Liver (tissue), 8 donors: ENCODE measurements at regions not wholly inside any gene's neighbourhood (a gene's known extent, or its start where the extent isn't known, plus 50 kb on each side); places are given as distances from the start of the nearest gene placed in this dataset.

Source experiments
- DNase-seq: peaks from one replicate; pipeline ENCODE4 v3.0.0-alpha.2; 2017; ENCODE audit warnings: low spot score
- H3K27ac ChIP-seq, 2 donors: one replicate each; pipeline ENCODE4 v1.7.0; 2013; ENCODE audit warnings: inconsistent platforms in 2 of 2, low read length in 2 of 2, control low read depth in 1 of 2, low read depth in 1 of 2, mild to moderate bottlenecking in 1 of 2
- H3K27me3 ChIP-seq, 4 donors: one replicate each; pipeline versions ENCODE4 v1.6.1 to v1.7.0; 2013; ENCODE audit warnings: low read length in 3 of 4, inconsistent platforms in 1 of 4, mild to moderate bottlenecking in 1 of 4, moderate library complexity in 1 of 4; ENCODE audit not compliant: control insufficient read depth in 4 of 4, insufficient read depth in 4 of 4
- H3K36me3 ChIP-seq, 4 donors: one replicate each; pipeline versions ENCODE4 v1.6.1 to v1.7.0; 2013; ENCODE audit warnings: low read length in 3 of 4, mild to moderate bottlenecking in 3 of 4, low read depth in 1 of 4, moderate library complexity in 1 of 4; ENCODE audit not compliant: control insufficient read depth in 4 of 4, insufficient read depth in 3 of 4
- H3K4me1 ChIP-seq, 4 donors: one replicate each; pipeline versions ENCODE4 v1.6.1 to v1.7.0; 2013; ENCODE audit warnings: low read length in 3 of 4, mild to moderate bottlenecking in 3 of 4, moderate library complexity in 1 of 4; ENCODE audit not compliant: control insufficient read depth in 4 of 4, insufficient read depth in 4 of 4
- H3K4me3 ChIP-seq, 3 donors: one replicate each; pipeline versions ENCODE4 v1.6.1 to v1.7.0; 2013; ENCODE audit warnings: low read length in 3 of 3, control low read depth in 1 of 3, low read depth in 1 of 3, mild to moderate bottlenecking in 1 of 3
- H3K9ac ChIP-seq, 2 donors: one replicate each; pipeline ENCODE4 v1.7.0; 2013; ENCODE audit warnings: low read length in 2 of 2, mild to moderate bottlenecking in 2 of 2, moderate library complexity in 2 of 2, control low read depth in 1 of 2, low read depth in 1 of 2
- H3K9me3 ChIP-seq, 4 donors: one replicate each; pipeline versions ENCODE4 v1.6.1 to v1.7.0; 2013; ENCODE audit warnings: low read length in 3 of 4; ENCODE audit not compliant: control insufficient read depth in 4 of 4
- EGR1 ChIP-seq, 2 donors: IDR thresholded peaks; 2 replicates each; pipeline ENCODE4 v1.6.1; 2016 to 2018; ENCODE audit warnings: antibody characterized with exemption in 2 of 2, low read depth in 2 of 2
- FOXA2 ChIP-seq: IDR thresholded peaks from 2 replicates; pipeline ENCODE4 v1.6.1; 2016; ENCODE audit warnings: antibody characterized with exemption
- GABPA ChIP-seq, 2 donors: IDR thresholded peaks in 1 of 2; conservative IDR thresholded peaks in 1 of 2; 2 replicates each; pipeline ENCODE4 v1.6.1; 2016; ENCODE audit warnings: antibody characterized with exemption in 2 of 2, mild to moderate bottlenecking in 1 of 2, moderate library complexity in 1 of 2
- HNF4G ChIP-seq: IDR thresholded peaks from 2 replicates; pipeline ENCODE4 v1.6.1; 2016; ENCODE audit warnings: antibody characterized with exemption
- JUND ChIP-seq, 2 donors: IDR thresholded peaks; 2 replicates each; pipeline ENCODE4 v1.6.1; 2016; ENCODE audit warnings: antibody characterized with exemption in 2 of 2
- NR2F2 ChIP-seq: IDR thresholded peaks from 2 replicates; pipeline ENCODE4 v1.6.1; 2016; ENCODE audit warnings: antibody characterized with exemption
- RAD21 ChIP-seq, 2 donors: IDR thresholded peaks; 2 replicates each; pipeline ENCODE4 v1.6.1; 2016; ENCODE audit warnings: antibody characterized with exemption in 2 of 2, mild to moderate bottlenecking in 2 of 2
- RXRA ChIP-seq, 2 donors: IDR thresholded peaks; 2 replicates each; pipeline ENCODE4 v1.6.1; 2017 to 2018; ENCODE audit warnings: antibody characterized with exemption in 2 of 2, mild to moderate bottlenecking in 1 of 2
- SP1 ChIP-seq: IDR thresholded peaks from 2 replicates; pipeline ENCODE4 v1.6.1; 2018; ENCODE audit warnings: antibody characterized with exemption, mild to moderate bottlenecking
- TAF1 ChIP-seq: conservative IDR thresholded peaks from 2 replicates; pipeline ENCODE4 v1.6.1; 2016; ENCODE audit warnings: antibody characterized with exemption, mild to moderate bottlenecking
- YY1 ChIP-seq: IDR thresholded peaks from 2 replicates; pipeline ENCODE4 v1.6.1; 2016; ENCODE audit warnings: antibody characterized with exemption, mild to moderate bottlenecking
- WGBS: extraction: QIAGEN DNeasy Blood & Tissue Kit; methylation state at CpG from one replicate; pipeline ENCODE4 v1.1.7; 2013; 5-methylcytosine and 5-hydroxymethylcytosine counted together
- TF ChIP-seq, protein P1 (sequence below): fragments of 150-350 bp; IDR thresholded peaks from 2 replicates; pipeline ENCODE4 v1.5.1; 2017; ENCODE audit warnings: improper control_type of control experiment, low read depth, low read length; ENCODE audit not compliant: missing input control
- TF ChIP-seq, protein P2 (sequence below): IDR thresholded peaks from 2 replicates; pipeline ENCODE4 v1.6.1; 2016; ENCODE audit warnings: antibody characterized with exemption
- TF ChIP-seq, protein P3 (sequence below): IDR thresholded peaks from 2 replicates; pipeline ENCODE4 v1.6.1; 2016; ENCODE audit warnings: antibody characterized with exemption
- TF ChIP-seq, protein P4 (sequence below): IDR thresholded peaks from 2 replicates; pipeline ENCODE4 v1.6.1; 2016; ENCODE audit warnings: antibody characterized with exemption, mild to moderate bottlenecking
- TF ChIP-seq, protein P5 (sequence below): IDR thresholded peaks from 2 replicates; pipeline ENCODE4 v1.6.1; 2016; ENCODE audit warnings: antibody characterized with exemption
- donor health status: healthy.
- donor health status: healthy.
- donor health status: healthy.
- donor health status: healthy.
- donor health status: healthy.

DNA sequence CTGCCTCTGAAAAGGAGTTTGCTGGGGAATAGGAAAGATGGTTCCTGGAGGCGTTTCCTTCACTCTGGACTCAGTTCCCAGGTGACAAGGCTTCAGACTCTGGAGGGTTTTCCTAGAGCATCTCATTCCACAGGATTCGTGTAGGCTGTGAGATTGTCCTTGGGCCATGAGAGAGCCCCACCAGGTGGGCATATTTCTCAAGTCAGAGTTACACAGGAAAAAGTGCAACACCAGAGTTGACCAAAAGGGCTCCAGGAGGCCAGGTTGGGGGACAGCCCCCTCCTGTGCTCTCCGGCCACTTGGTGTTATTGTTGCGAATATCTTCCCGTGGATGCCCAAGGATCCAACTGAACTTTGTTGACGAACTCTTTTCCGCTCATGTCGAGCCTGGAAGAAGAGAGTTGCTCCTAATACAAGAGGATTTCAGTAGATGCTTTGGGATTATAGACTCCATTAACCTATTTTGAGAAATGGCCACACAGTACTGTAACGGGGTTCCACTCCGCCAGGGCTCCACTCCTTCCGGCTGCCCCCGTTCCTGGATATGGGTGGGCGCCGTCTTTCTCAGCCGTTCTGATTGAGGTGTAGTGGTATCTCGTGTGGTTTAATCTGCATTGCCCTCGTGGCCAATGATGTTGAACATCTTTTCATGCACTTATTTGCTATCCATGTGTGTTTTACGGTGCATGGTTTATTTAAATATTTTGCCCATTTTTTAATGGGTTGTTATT lies 580.3 kb downstream of the BRD1 start:
- Histone ChIP-seq H3K27me3 (no peaks in the 10 kb centered on the region), H3K27ac (no peak overlapping the region), H3K9me3 (no peaks in the 10 kb centered on the region), H3K4me3 (no peak overlapping the region), H3K9ac (no peak overlapping the region), H3K4me1 (no peaks in the 10 kb centered on the region), H3K36me3 (no peaks in the 10 kb centered on the region)
- WGBS, result 83% methylated on average over 18 of the region's 18 CpGs
- TF ChIP-seq, protein P1, sequence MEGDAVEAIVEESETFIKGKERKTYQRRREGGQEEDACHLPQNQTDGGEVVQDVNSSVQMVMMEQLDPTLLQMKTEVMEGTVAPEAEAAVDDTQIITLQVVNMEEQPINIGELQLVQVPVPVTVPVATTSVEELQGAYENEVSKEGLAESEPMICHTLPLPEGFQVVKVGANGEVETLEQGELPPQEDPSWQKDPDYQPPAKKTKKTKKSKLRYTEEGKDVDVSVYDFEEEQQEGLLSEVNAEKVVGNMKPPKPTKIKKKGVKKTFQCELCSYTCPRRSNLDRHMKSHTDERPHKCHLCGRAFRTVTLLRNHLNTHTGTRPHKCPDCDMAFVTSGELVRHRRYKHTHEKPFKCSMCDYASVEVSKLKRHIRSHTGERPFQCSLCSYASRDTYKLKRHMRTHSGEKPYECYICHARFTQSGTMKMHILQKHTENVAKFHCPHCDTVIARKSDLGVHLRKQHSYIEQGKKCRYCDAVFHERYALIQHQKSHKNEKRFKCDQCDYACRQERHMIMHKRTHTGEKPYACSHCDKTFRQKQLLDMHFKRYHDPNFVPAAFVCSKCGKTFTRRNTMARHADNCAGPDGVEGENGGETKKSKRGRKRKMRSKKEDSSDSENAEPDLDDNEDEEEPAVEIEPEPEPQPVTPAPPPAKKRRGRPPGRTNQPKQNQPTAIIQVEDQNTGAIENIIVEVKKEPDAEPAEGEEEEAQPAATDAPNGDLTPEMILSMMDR, result no peak
- TF ChIP-seq TAF1, result no peak
- TF ChIP-seq YY1, result no peak
- TF ChIP-seq, protein P2, sequence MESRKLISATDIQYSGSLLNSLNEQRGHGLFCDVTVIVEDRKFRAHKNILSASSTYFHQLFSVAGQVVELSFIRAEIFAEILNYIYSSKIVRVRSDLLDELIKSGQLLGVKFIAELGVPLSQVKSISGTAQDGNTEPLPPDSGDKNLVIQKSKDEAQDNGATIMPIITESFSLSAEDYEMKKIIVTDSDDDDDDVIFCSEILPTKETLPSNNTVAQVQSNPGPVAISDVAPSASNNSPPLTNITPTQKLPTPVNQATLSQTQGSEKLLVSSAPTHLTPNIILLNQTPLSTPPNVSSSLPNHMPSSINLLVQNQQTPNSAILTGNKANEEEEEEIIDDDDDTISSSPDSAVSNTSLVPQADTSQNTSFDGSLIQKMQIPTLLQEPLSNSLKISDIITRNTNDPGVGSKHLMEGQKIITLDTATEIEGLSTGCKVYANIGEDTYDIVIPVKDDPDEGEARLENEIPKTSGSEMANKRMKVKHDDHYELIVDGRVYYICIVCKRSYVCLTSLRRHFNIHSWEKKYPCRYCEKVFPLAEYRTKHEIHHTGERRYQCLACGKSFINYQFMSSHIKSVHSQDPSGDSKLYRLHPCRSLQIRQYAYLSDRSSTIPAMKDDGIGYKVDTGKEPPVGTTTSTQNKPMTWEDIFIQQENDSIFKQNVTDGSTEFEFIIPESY, result no peak
- TF ChIP-seq JUND (IDR thresholded peaks at IDR 0.05), result no peak
- TF ChIP-seq SP1, result no peak
- no peak for TF ChIP-seq HNF4G
- no peak for TF ChIP-seq FOXA2
- TF ChIP-seq, protein P3, sequence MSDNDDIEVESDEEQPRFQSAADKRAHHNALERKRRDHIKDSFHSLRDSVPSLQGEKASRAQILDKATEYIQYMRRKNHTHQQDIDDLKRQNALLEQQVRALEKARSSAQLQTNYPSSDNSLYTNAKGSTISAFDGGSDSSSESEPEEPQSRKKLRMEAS, result no peak
- TF ChIP-seq, protein P4, sequence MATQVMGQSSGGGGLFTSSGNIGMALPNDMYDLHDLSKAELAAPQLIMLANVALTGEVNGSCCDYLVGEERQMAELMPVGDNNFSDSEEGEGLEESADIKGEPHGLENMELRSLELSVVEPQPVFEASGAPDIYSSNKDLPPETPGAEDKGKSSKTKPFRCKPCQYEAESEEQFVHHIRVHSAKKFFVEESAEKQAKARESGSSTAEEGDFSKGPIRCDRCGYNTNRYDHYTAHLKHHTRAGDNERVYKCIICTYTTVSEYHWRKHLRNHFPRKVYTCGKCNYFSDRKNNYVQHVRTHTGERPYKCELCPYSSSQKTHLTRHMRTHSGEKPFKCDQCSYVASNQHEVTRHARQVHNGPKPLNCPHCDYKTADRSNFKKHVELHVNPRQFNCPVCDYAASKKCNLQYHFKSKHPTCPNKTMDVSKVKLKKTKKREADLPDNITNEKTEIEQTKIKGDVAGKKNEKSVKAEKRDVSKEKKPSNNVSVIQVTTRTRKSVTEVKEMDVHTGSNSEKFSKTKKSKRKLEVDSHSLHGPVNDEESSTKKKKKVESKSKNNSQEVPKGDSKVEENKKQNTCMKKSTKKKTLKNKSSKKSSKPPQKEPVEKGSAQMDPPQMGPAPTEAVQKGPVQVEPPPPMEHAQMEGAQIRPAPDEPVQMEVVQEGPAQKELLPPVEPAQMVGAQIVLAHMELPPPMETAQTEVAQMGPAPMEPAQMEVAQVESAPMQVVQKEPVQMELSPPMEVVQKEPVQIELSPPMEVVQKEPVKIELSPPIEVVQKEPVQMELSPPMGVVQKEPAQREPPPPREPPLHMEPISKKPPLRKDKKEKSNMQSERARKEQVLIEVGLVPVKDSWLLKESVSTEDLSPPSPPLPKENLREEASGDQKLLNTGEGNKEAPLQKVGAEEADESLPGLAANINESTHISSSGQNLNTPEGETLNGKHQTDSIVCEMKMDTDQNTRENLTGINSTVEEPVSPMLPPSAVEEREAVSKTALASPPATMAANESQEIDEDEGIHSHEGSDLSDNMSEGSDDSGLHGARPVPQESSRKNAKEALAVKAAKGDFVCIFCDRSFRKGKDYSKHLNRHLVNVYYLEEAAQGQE, result no peak
- TF ChIP-seq RAD21 (IDR thresholded peaks at IDR 0.05), result no peak
- TF ChIP-seq NR2F2, result no peak
- no peak for TF ChIP-seq EGR1 (IDR thresholded peaks at IDR 0.05; ENCODE audit: low read depth in 2 of 2)
- no peak for TF ChIP-seq RXRA (IDR thresholded peaks at IDR 0.05)
- TF ChIP-seq, protein P5, sequence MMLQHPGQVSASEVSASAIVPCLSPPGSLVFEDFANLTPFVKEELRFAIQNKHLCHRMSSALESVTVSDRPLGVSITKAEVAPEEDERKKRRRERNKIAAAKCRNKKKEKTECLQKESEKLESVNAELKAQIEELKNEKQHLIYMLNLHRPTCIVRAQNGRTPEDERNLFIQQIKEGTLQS, result no peak
- no peak for TF ChIP-seq GABPA (IDR thresholded peaks at IDR 0.05 in 1 of 2, conservative IDR thresholded peaks at IDR 0.05 in 1 of 2)
- peak; percentile 14 for DNase-seq
